Fibroblast of peridontal ligament (primary cell): ENCODE measurements at regions not wholly inside any gene's neighbourhood (a gene's known extent, or its start where the extent isn't known, plus 50 kb on each side); places are given as distances from the start of the nearest gene placed in this dataset.

Source experiments
- DNase-seq: peaks from one replicate; pipeline ENCODE4 v3.0.0-alpha.2; 2010; ENCODE audit errors: extremely low read depth

DNA sequence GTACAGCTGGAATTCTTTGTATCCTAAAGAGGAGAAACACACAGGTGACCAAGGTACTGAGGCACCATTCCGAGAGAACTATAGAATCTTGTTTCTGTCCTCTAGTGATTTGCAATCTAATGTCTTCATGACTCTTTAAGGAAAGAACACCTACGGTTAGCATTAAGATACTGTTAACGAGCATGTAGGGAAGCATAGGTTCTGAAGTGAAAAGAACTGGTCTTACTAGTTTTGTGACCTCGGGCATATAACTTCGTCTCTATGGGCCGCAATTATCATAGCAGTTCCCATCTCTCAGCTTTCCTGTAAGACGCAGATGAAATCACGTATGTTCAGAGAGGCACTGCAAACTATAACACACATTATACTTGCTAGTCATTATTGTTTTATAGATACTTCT is 193.0 kb upstream of the NBEA start:
- no peak for DNase-seq

DNA sequence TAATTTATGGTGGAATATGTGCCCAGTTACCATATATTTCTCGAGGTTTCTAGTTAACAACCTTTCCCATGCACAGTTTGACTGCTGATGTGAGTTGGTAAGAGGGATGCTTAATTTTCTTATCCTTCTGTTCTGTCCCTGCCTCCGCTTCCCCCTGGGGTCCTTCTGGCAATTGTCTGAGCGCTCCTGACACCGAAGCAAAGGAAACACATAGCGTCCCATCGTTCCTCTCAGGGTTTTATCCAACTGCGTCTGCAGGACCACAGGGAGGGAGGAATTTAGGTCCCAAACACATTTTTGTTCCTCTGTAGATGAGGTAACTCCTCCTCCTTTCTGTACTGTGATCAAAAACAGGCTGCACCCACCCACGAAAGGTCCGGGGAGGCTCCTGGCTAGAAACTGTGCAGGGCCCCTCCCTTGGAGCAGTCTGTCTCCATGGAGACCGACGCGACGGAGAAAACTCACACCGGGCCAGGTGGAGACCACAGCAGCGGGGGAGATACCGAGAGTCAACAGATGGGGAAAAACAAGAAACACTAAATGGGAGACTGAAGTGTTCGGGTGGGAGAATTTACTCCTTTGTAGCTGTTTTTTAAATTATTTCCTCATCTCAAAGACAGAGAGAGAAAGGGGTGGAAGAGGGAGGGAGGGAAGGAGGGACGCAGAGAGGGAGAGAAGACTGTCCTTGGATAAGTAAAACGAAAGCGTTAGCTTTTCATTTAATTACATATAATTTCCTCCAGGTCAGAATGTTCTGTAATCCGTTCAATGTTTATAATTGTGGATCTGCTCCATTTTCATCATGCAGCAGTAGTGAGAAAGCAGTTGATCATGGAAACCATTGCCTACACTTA is 191.8 kb upstream of the NBEA start:
- no peak for DNase-seq

GRCh38 chr13:34751044-34751443 is 191.0 kb upstream of the NBEA start:
- no peak for DNase-seq

- DNase-seq: no peak
Observed at GRCh38 chr13:34751492-34751891, 190.6 kb upstream of the NBEA start.

GRCh38 chr13:34752283-34752960 is 189.6 kb upstream of the NBEA start:
- no peak for DNase-seq

DNA sequence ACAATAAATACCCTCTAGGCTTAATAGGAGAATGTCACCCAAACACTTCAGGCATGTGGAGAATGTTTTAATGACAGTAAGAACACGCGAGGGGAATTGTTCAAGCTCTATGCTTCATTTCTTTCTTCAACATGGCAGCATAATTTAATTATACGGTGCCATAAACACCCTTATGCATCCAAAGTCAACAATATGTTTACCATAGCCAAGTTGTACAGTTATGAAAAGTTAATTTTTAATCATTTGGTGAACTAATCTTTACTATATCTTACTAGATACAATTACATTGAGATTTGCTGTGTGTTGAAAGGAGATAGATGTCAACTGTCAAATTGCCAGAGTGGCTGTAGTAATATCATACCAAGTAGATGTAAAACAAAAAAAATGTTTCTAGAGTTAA is 185.9 kb upstream of the NBEA start:
- DNase-seq: no peak

DNA sequence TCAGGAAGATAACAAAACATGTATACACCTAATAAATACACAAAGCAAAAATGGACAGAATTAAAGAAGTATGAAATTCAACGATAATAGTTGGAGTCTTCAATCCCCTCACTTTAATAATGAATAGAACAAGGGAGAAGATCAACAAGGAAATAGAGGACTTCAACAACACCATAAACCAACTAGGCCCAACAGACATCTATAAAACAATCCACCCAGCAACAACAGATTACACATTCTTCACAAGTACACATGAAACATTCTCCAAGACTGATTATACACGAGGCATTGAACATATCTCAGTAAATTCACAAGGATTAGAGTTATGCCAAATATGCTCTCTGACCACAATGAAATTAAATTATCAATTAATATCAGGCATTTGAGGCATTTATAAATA is 185.5 kb upstream of the NBEA start:
- no peak for DNase-seq

GRCh38 chr13:34757441-34757840 is 184.6 kb upstream of the NBEA start:
- DNase-seq: no peak

DNA sequence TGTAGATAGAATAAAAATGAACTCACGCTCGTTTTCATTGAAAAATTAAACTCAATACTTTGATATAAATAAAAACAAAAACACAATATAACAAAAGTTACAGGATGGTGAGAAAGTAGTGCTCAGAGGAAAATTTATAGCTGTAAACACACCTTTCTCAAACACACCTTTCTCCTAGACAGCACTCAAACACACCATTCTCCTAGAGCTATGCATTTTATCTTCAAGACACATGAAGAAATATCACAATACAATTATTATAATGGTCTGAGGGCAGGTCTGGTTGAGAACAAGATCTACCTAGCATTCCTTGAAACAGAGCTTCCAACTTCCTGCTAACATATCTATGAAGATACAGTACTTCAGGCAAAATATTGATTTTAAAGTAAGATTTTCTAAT is 183.4 kb upstream of the NBEA start:
- DNase-seq: no peak

DNA sequence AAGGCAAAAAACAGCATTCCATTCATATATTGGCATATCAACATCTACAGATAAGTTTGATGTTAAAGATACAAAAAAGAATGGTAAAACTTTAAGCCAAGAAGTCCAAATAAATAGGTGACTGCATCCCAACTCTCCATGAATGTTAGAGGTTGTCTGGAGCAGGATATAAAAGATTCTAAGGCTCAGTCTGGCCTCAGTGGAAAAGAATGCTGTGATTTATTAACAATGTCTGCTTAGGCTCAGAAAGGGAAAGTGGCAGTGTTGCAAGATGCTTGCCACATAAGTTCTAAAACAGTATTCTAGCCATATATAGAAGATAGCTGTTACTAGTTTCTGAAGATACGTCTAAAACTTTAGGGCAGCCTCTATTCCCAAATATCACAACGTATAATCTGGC is 179.8 kb upstream of the NBEA start:
- DNase-seq: no peak

- no peak for DNase-seq
Observed at GRCh38 chr13:34764246-34764645, 177.8 kb upstream of the NBEA start.

- no peak for DNase-seq
Observed at GRCh38 chr13:34765446-34766180, 176.5 kb upstream of the NBEA start.

DNA sequence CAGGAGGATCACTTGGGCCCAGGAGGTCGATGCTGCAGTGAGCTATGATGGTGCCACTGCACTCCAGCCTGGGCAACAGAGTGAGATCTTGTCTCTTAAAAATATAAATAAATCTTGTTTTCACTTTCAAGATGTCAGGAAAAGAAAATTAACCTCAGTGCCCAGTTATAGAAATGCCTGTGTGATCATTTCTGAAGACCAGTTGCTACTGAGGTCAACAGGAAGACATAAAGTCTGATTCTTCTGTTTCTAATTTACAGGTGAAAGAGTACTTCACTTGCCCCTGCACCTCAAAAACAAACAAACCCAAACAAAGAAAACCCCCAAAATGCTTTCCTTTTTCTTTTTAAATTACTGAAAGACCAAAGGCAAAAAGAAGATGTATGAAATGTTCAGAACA is 174.3 kb upstream of the NBEA start:
- no peak for DNase-seq

GRCh38 chr13:34772206-34772605 is 169.9 kb upstream of the NBEA start:
- DNase-seq: no peak

GRCh38 chr13:34772881-34773280 is 169.2 kb upstream of the NBEA start:
- DNase-seq: no peak

GRCh38 chr13:34776390-34776981 is 165.6 kb upstream of the NBEA start:
- no peak for DNase-seq

GRCh38 chr13:34777089-34777913 is 164.8 kb upstream of the NBEA start:
- DNase-seq: no peak

- no peak for DNase-seq
Observed at GRCh38 chr13:34777914-34778303, 164.2 kb upstream of the NBEA start.

- no peak for DNase-seq
Observed at GRCh38 chr13:34779171-34779570, 162.9 kb upstream of the NBEA start.

GRCh38 chr13:34793301-34793700 is 148.8 kb upstream of the NBEA start:
- DNase-seq: no peak

- DNase-seq: no peak
Observed at GRCh38 chr13:34803756-34804155, 138.3 kb upstream of the NBEA start.
